HG03342 (cell line): ENCODE measurements at regions not wholly inside any gene's neighbourhood (a gene's known extent, or its start where the extent isn't known, plus 50 kb on each side); places are given as distances from the start of the nearest gene placed in this dataset.
A peak's percentile ranks its signal among the peaks of the same experiment; 100 is the strongest.
"Not testable (repeated sequence)": the region's sequence is repeated elsewhere in the genome, so short reads cannot be mapped to it uniquely, and the experiment has no call there.

Source experiments
- ATAC-seq: cut with Tn5 transposase; IDR thresholded peaks from one replicate; pipeline ENCODE4 v1.9.1; 2021; ENCODE audit warnings: mild to moderate bottlenecking, moderate library complexity; ENCODE audit not compliant: unreplicated experiment

- ATAC-seq: not testable (repeated sequence)
These were observed 72.6 kb upstream of the RAPGEF2 start for GRCh38 chr4:159030297-159030696.

DNA sequence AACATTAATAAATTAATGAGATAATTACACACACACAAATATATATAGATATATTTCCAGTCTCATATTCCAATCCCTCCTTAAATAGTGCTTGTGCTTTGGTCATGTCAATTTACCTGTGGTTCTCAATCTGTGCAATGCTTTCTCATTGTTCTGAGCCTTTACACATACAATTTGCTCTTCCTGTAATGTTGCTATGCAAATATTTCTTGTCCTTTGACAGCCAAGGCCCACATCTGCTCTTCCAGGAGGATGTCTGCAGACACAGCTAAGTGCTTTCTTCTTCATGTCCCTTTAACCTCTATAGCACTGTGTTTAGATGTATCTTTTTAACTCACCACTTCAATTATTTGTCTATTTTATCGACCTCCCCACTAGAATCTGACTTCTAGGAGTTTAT is 67.3 kb upstream of the RAPGEF2 start:
- peak; percentile 82 for ATAC-seq

- no peak for ATAC-seq
These were observed 64.3 kb upstream of the RAPGEF2 start for GRCh38 chr4:159038536-159038935.

GRCh38 chr4:159041054-159042034 is 61.5 kb upstream of the RAPGEF2 start:
- no peak for ATAC-seq

- ATAC-seq: peak; percentile 72
These were observed 60.7 kb upstream of the RAPGEF2 start for GRCh38 chr4:159042097-159042605.

GRCh38 chr4:159042868-159043267 is 60.0 kb upstream of the RAPGEF2 start:
- ATAC-seq: no peak

GRCh38 chr4:159043861-159044260 is 59.0 kb upstream of the RAPGEF2 start:
- no peak for ATAC-seq

GRCh38 chr4:159045321-159045720 is 57.6 kb upstream of the RAPGEF2 start:
- ATAC-seq: no peak

DNA sequence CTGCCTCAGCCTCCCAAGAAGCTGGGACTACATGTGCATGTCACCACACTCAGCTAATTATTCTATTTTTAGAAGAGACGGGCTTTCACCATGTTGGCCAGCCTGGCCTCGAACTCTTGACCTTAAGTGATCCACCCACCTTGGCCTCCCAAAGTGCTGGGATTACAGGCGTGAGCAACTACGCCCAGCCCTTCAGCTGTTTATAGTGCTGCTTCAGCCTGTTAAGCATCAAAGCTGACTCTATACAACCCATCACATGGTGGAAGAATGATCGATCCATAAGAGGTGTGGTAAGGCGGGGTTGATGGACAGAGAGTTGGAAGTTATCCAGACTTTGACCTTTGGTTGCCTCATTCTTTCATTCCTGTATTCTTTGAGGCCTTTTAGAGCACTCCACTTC is 56.2 kb upstream of the RAPGEF2 start:
- ATAC-seq: no peak

GRCh38 chr4:159047478-159048165 is 55.3 kb upstream of the RAPGEF2 start:
- ATAC-seq: no peak

- no peak for ATAC-seq
These were observed 54.6 kb upstream of the RAPGEF2 start for GRCh38 chr4:159048166-159048886.

- ATAC-seq: no peak
These were observed 53.0 kb upstream of the RAPGEF2 start for GRCh38 chr4:159049780-159050375.

- ATAC-seq: peak; percentile 87
These were observed 51.4 kb upstream of the RAPGEF2 start for GRCh38 chr4:159051245-159052071.

GRCh38 chr4:159052315-159052714 is 50.6 kb upstream of the RAPGEF2 start:
- ATAC-seq: peak; percentile 49
